ENCODE measurements at regions not wholly inside any gene's neighbourhood (a gene's known extent, or its start where the extent isn't known, plus 50 kb on each side); places are given as distances from the start of the nearest gene placed in this dataset.

- TF ChIP-seq CHD4 (IDR thresholded peaks at IDR 0.05; ENCODE audit: borderline replicate concordance) = no peak
- TF ChIP-seq CTCF (IDR thresholded peaks at IDR 0.05) = no peak
- no peak for TF ChIP-seq MYC (IDR thresholded peaks at IDR 0.05; ENCODE audit: borderline replicate concordance, low read length)
Observed at GRCh38 chr10:52988923-52989322, 216.3 kb upstream of the MBL2 start.

All from A549 (cell line).